ENCODE measurements at regions not wholly inside any gene's neighbourhood (a gene's known extent, or its start where the extent isn't known, plus 50 kb on each side); places are given as distances from the start of the nearest gene placed in this dataset.

GRCh38 chr3:34669490-34669889 lies 871.1 kb downstream of the PDCD6IP start:
- Mint-ChIP-seq H3K36me3 (no peaks in the 10 kb centered on the region), H3K27ac (no peak overlapping the region), H3K27me3 (ENCODE audit: low read depth) (no peaks in the 10 kb centered on the region), H3K4me1 (peaks cover 8% of the 10 kb centered on the region), H3K9me3 (peaks cover 26% of the 10 kb centered on the region), H3K4me3 (no peak overlapping the region)
- CTCF ChIA-PET, result no interaction called here
- ATAC-seq (no peak), DNase-seq (ENCODE audit: low spot score) (no peak)
- POLR2A ChIA-PET, result no interaction called here
- TF ChIP-seq, protein P1, sequence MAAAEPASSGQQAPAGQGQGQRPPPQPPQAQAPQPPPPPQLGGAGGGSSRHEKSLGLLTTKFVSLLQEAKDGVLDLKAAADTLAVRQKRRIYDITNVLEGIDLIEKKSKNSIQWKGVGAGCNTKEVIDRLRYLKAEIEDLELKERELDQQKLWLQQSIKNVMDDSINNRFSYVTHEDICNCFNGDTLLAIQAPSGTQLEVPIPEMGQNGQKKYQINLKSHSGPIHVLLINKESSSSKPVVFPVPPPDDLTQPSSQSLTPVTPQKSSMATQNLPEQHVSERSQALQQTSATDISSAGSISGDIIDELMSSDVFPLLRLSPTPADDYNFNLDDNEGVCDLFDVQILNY (CRISPR knock-in tag; IDR thresholded peaks at IDR 0.05), result no peak
- no peak for TF ChIP-seq TP53 (CRISPR knock-in tag; IDR thresholded peaks at IDR 0.05)

DNA sequence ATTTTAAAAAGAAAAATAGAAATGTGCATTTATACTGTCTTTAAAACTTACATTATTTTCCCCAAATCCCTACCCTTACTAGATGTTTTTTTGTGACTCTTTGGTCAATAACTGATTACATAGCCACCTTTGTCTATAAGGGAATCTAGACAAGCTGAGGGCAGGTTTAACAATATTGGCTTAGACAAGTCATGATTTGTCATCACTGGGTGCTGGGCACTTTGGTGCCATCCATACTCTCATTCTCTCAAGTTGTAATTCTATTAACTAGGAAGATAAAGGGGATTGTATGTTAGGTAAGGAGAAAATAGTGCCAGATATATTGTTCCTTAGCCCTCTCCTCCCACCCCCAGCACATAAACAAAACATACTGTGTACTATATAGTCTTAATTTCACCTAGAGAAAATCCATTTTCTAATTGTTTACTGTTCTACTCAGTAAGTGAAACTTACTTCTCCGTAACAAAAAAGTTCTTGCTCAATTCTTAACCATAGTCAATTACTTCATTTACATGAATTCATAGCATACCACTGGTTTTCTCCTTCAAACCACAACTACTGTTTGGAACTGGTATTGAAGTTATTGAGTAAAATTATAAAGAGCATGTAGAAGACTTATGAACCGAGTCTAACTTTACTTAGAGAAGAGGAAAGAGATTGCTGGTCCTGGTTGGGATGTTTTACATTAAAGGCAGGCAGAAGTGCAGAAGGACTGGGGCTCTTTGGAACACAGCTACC lies 877.1 kb downstream of the PDCD6IP start:
- peaks cover 25% of the 10 kb centered on the region for H3K36me3 Mint-ChIP-seq
- peaks cover 3% of the 10 kb centered on the region; the same call in 1 of the 2 replicates for H3K4me1 Mint-ChIP-seq
- ChIA-PET POLR2A (no interaction called here), CTCF (no interaction called here)
- no peak overlapping the region for H3K27ac Mint-ChIP-seq
- peaks cover 54% of the 10 kb centered on the region for H3K9me3 Mint-ChIP-seq
- DNase-seq (ENCODE audit: low spot score), result no peak
- no peak for TF ChIP-seq USF1 (CRISPR knock-in tag; IDR thresholded peaks at IDR 0.05)
- TF ChIP-seq, protein P2, sequence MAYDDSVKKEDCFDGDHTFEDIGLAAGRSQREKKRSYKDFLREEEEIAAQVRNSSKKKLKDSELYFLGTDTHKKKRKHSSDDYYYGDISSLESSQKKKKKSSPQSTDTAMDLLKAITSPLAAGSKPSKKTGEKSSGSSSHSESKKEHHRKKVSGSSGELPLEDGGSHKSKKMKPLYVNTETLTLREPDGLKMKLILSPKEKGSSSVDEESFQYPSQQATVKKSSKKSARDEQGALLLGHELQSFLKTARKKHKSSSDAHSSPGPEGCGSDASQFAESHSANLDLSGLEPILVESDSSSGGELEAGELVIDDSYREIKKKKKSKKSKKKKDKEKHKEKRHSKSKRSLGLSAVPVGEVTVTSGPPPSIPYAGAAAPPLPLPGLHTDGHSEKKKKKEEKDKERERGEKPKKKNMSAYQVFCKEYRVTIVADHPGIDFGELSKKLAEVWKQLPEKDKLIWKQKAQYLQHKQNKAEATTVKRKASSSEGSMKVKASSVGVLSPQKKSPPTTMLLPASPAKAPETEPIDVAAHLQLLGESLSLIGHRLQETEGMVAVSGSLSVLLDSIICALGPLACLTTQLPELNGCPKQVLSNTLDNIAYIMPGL (CRISPR knock-in tag; IDR thresholded peaks at IDR 0.05), result no peak
- no peak for TF ChIP-seq ZNF121 (CRISPR knock-in tag; IDR thresholded peaks at IDR 0.05)
- TF ChIP-seq ZNF138 (CRISPR knock-in tag; conservative IDR thresholded peaks at IDR 0.05), result no peak
- TF ChIP-seq ZNF232 (CRISPR knock-in tag; IDR thresholded peaks at IDR 0.05), result no peak
- no peak for TF ChIP-seq ZBTB43 (CRISPR knock-in tag; IDR thresholded peaks at IDR 0.05)
- no peak for TF ChIP-seq ZMAT4 (CRISPR knock-in tag; IDR thresholded peaks at IDR 0.05)
- TF ChIP-seq TCF7 (CRISPR knock-in tag; IDR thresholded peaks at IDR 0.05; ENCODE audit: low read depth), result no peak
- TF ChIP-seq CBFB (CRISPR knock-in tag; IDR thresholded peaks at IDR 0.05; ENCODE audit: low read depth), result no peak
- TF ChIP-seq ZNF512 (CRISPR knock-in tag; IDR thresholded peaks at IDR 0.05; ENCODE audit: borderline replicate concordance), result no peak
- TF ChIP-seq, protein P3, sequence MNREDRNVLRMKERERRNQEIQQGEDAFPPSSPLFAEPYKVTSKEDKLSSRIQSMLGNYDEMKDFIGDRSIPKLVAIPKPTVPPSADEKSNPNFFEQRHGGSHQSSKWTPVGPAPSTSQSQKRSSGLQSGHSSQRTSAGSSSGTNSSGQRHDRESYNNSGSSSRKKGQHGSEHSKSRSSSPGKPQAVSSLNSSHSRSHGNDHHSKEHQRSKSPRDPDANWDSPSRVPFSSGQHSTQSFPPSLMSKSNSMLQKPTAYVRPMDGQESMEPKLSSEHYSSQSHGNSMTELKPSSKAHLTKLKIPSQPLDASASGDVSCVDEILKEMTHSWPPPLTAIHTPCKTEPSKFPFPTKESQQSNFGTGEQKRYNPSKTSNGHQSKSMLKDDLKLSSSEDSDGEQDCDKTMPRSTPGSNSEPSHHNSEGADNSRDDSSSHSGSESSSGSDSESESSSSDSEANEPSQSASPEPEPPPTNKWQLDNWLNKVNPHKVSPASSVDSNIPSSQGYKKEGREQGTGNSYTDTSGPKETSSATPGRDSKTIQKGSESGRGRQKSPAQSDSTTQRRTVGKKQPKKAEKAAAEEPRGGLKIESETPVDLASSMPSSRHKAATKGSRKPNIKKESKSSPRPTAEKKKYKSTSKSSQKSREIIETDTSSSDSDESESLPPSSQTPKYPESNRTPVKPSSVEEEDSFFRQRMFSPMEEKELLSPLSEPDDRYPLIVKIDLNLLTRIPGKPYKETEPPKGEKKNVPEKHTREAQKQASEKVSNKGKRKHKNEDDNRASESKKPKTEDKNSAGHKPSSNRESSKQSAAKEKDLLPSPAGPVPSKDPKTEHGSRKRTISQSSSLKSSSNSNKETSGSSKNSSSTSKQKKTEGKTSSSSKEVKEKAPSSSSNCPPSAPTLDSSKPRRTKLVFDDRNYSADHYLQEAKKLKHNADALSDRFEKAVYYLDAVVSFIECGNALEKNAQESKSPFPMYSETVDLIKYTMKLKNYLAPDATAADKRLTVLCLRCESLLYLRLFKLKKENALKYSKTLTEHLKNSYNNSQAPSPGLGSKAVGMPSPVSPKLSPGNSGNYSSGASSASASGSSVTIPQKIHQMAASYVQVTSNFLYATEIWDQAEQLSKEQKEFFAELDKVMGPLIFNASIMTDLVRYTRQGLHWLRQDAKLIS (CRISPR knock-in tag; IDR thresholded peaks at IDR 0.05; ENCODE audit: borderline replicate concordance), result no peak
- TF ChIP-seq NFATC4 (CRISPR knock-in tag; IDR thresholded peaks at IDR 0.05), result no peak
- TF ChIP-seq FOXK1 (CRISPR knock-in tag; IDR thresholded peaks at IDR 0.05), result no peak
- H3K4me3 Mint-ChIP-seq, result no peak overlapping the region
- no peak for ATAC-seq
- no peaks in the 10 kb centered on the region; the same call in 1 of the 2 replicates for H3K27me3 Mint-ChIP-seq (ENCODE audit: low read depth)

Measured in WTC11 (cell line).